K562 (cell line): ENCODE measurements at regions not wholly inside any gene's neighbourhood (a gene's known extent, or its start where the extent isn't known, plus 50 kb on each side); places are given as distances from the start of the nearest gene placed in this dataset.

Source experiments
- CEBPB ChIP-seq: fragments of 450-650 bp; IDR thresholded peaks from 2 replicates; pipeline ENCODE4 v1.6.1; 2016; ENCODE audit warnings: missing genetic modification characterization, missing compliant biosample characterization
- CREM ChIP-seq: IDR thresholded peaks from 2 replicates; pipeline ENCODE4 v1.6.1; 2014; ENCODE audit warnings: antibody characterized with exemption, low read depth
- ELF1 ChIP-seq: fragments of 200-800 bp; sonication (Bioruptor generic); IDR thresholded peaks from 2 replicates; pipeline ENCODE4 v1.6.1; 2016; ENCODE audit warnings: missing genetic modification characterization, missing compliant biosample characterization
- FOXK2 ChIP-seq, 2 experiments: fragments of 450-650 bp; IDR thresholded peaks in 1 of 2; conservative IDR thresholded peaks in 1 of 2; 2 replicates each; pipeline ENCODE4 v1.6.1; 2016; ENCODE audit warnings: low read depth in 2 of 2, mild to moderate bottlenecking in 1 of 2
- GTF2E2 ChIP-seq: fragments of 200-800 bp; sonication (Bioruptor generic); IDR thresholded peaks from 2 replicates; pipeline ENCODE4 v1.6.1; 2016; ENCODE audit warnings: missing genetic modification characterization, missing compliant biosample characterization
- KDM4B ChIP-seq, 2 experiments: fragments of 450-650 bp in 1 of 2; sonication (generic) in 1 of 2; IDR thresholded peaks; 2 replicates each; pipeline ENCODE4 v1.6.1; 2016 to 2017; ENCODE audit warnings: borderline replicate concordance in 2 of 2, antibody characterized with exemption in 1 of 2, low read depth in 1 of 2, mild to moderate bottlenecking in 1 of 2
- MAZ ChIP-seq, 2 experiments: fragments of 450-650 bp in 1 of 2; sonication (generic) in 1 of 2; formaldehyde crosslinking; IDR thresholded peaks in 1 of 2; conservative IDR thresholded peaks in 1 of 2; 2 replicates each; pipeline versions ENCODE4 v1.4.0 to v1.5.0; 2020; ENCODE audit warnings: mild to moderate bottlenecking in 1 of 2, missing genetic modification reagents in 1 of 2
- MYC ChIP-seq, 2 experiments: fragments of 250-450 bp in 1 of 2; sonication (Bioruptor Pico) in 1 of 2; IDR thresholded peaks; 2 replicates each; pipeline versions ENCODE4 v1.5.1 to v1.6.1; 2012 to 2021; ENCODE audit warnings: low read depth in 2 of 2, borderline replicate concordance in 1 of 2, improper control_type of control experiment in 1 of 2, low read length in 1 of 2, mild to moderate bottlenecking in 1 of 2, moderate library complexity in 1 of 2
- PHF21A ChIP-seq: fragments of 450-650 bp; IDR thresholded peaks from 2 replicates; pipeline ENCODE4 v1.6.1; 2017; ENCODE audit warnings: low read depth, borderline replicate concordance
- SIN3A ChIP-seq, 2 experiments: fragments of 150-350 bp in 1 of 2; IDR thresholded peaks; 2 replicates each; pipeline ENCODE4 v1.6.1; 2011 to 2016; ENCODE audit warnings: borderline replicate concordance in 2 of 2, low read depth in 2 of 2, low read length in 2 of 2, mild to moderate bottlenecking in 2 of 2, moderate library complexity in 2 of 2; ENCODE audit not compliant: control insufficient read depth in 1 of 2
- SMARCC2 ChIP-seq: fragments of 450-650 bp; IDR thresholded peaks from 2 replicates; pipeline ENCODE4 v1.6.1; 2017; ENCODE audit warnings: antibody characterized with exemption, moderate library complexity, mild to moderate bottlenecking, low read depth
- TSC22D4 ChIP-seq: fragments of 450-650 bp; IDR thresholded peaks from 2 replicates; pipeline ENCODE4 v1.6.1; 2016; ENCODE audit warnings: missing genetic modification characterization, missing biosample characterization, control low read depth
- U2AF1 ChIP-seq: fragments of 200-400 bp; formaldehyde crosslinking; optimal IDR thresholded peaks from 2 replicates; pipeline ENCODE3; 2017; ENCODE audit warnings: mild to moderate bottlenecking, low read depth, low read length, moderate library complexity
- ZNF232 ChIP-seq: sonication (generic); formaldehyde crosslinking; IDR thresholded peaks from 2 replicates; pipeline ENCODE4 v1.8.0; 2022; ENCODE audit warnings: mild to moderate bottlenecking, missing genetic modification reagents
- TF ChIP-seq, protein P1 (sequence below): sonication (generic); formaldehyde crosslinking; IDR thresholded peaks from 2 replicates; pipeline ENCODE4 v1.8.1; 2023; ENCODE audit warnings: mild to moderate bottlenecking, missing genetic modification reagents
- TF ChIP-seq, protein P2 (sequence below): fragments of 450-650 bp; IDR thresholded peaks from 2 replicates; pipeline ENCODE4 v1.6.1; 2016; ENCODE audit warnings: mild to moderate bottlenecking
- TF ChIP-seq, protein P3 (sequence below): fragments of 250-450 bp; sonication (Bioruptor Pico); IDR thresholded peaks from 2 replicates; pipeline ENCODE4 v1.4.0; 2020
- TF ChIP-seq, protein P4 (sequence below): fragments of 250-450 bp; sonication (Bioruptor Pico); IDR thresholded peaks from 2 replicates; pipeline ENCODE4 v1.4.0; 2020; ENCODE audit warnings: mild to moderate bottlenecking

DNA sequence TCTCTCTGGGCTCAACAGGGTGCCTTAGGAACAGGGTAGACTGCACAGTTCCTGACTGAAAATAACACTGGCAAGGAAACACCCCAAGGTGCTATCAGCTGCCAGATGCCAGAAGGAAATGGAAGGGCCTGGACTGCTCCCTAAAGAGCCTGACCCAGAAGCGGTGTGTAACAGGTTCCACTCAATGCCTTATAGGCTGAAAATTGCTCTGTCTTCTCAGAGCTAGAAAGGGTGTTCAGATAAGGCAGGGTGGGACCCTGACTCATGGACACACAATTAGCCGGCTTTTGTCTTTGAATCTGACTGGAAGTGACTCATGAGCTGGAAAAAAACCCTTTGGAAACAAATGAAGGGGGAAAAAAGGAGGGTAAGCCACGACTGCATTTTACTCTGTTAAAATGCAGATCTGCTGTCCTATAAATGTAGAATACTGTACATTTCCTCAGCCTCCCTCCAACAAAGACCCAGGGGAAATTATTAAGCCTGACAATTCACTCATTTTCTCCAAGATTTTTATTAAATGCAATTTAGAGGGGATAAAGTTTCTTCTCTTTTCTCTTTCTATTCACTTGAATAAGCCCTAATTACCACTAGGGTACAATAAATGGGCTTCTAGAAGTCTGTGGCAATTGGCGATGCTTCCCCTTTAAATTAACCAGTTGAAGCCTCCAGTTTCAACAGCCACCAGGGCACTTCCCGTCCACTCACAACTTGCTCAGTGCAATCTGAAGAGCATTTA is 160.2 kb upstream of the TBL1XR1 start (continued):
- TF ChIP-seq, protein P1, sequence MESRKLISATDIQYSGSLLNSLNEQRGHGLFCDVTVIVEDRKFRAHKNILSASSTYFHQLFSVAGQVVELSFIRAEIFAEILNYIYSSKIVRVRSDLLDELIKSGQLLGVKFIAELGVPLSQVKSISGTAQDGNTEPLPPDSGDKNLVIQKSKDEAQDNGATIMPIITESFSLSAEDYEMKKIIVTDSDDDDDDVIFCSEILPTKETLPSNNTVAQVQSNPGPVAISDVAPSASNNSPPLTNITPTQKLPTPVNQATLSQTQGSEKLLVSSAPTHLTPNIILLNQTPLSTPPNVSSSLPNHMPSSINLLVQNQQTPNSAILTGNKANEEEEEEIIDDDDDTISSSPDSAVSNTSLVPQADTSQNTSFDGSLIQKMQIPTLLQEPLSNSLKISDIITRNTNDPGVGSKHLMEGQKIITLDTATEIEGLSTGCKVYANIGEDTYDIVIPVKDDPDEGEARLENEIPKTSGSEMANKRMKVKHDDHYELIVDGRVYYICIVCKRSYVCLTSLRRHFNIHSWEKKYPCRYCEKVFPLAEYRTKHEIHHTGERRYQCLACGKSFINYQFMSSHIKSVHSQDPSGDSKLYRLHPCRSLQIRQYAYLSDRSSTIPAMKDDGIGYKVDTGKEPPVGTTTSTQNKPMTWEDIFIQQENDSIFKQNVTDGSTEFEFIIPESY (CRISPR knock-in tag) = peak; percentile 66
- TF ChIP-seq U2AF1 (no peak), FOXK2 (conservative IDR thresholded peaks at IDR 0.05 in 1 of 2, IDR thresholded peaks at IDR 0.05 in 1 of 2; ENCODE audit: low read depth in 2 of 2) (peak in 1 of 2 experiments; percentile 39; a peak in 1 of 4 replicates), MYC (IDR thresholded peaks at IDR 0.05; ENCODE audit: low read depth, low read length) (no peak), MYC (CRISPR knock-in tag; IDR thresholded peaks at IDR 0.05; ENCODE audit: borderline replicate concordance, low read depth) (no peak), GTF2E2 (tag) (no peak; the same call in 1 of the 2 replicates), KDM4B (IDR thresholded peaks at IDR 0.05; ENCODE audit: borderline replicate concordance in 2 of 2, low read depth in 1 of 2) (peak in 1 of 2 experiments; percentile 44; a peak in 1 of 4 replicates), CREM (peak; percentile 50), SIN3A (IDR thresholded peaks at IDR 0.05; ENCODE audit: borderline replicate concordance in 2 of 2, control insufficient read depth in 1 of 2, low read depth in 2 of 2, low read length in 2 of 2) (no peak; a peak in 1 of 4 replicates), ELF1 (tag) (peak; percentile 55; the same call in 1 of the 2 replicates), TSC22D4 (tag) (no peak), CEBPB (no peak; the same call in 1 of the 2 replicates), PHF21A (peak; percentile 92), ZNF232 (CRISPR knock-in tag) (no peak), MAZ (CRISPR knock-in tag; conservative IDR thresholded peaks at IDR 0.05 in 1 of 2, IDR thresholded peaks at IDR 0.05 in 1 of 2) (peak; percentile 11 to 53; a peak in 2 of 4 replicates), SMARCC2 (peak; percentile 83)
- TF ChIP-seq, protein P2, sequence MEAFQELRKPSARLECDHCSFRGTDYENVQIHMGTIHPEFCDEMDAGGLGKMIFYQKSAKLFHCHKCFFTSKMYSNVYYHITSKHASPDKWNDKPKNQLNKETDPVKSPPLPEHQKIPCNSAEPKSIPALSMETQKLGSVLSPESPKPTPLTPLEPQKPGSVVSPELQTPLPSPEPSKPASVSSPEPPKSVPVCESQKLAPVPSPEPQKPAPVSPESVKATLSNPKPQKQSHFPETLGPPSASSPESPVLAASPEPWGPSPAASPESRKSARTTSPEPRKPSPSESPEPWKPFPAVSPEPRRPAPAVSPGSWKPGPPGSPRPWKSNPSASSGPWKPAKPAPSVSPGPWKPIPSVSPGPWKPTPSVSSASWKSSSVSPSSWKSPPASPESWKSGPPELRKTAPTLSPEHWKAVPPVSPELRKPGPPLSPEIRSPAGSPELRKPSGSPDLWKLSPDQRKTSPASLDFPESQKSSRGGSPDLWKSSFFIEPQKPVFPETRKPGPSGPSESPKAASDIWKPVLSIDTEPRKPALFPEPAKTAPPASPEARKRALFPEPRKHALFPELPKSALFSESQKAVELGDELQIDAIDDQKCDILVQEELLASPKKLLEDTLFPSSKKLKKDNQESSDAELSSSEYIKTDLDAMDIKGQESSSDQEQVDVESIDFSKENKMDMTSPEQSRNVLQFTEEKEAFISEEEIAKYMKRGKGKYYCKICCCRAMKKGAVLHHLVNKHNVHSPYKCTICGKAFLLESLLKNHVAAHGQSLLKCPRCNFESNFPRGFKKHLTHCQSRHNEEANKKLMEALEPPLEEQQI = peak; percentile 72; the same call in 1 of the 2 replicates
- TF ChIP-seq, protein P3, sequence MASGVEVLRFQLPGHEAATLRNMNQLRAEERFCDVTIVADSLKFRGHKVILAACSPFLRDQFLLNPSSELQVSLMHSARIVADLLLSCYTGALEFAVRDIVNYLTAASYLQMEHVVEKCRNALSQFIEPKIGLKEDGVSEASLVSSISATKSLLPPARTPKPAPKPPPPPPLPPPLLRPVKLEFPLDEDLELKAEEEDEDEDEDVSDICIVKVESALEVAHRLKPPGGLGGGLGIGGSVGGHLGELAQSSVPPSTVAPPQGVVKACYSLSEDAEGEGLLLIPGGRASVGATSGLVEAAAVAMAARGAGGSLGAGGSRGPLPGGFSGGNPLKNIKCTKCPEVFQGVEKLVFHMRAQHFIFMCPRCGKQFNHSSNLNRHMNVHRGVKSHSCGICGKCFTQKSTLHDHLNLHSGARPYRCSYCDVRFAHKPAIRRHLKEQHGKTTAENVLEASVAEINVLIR (CRISPR knock-in tag) = no peak
- TF ChIP-seq, protein P4, sequence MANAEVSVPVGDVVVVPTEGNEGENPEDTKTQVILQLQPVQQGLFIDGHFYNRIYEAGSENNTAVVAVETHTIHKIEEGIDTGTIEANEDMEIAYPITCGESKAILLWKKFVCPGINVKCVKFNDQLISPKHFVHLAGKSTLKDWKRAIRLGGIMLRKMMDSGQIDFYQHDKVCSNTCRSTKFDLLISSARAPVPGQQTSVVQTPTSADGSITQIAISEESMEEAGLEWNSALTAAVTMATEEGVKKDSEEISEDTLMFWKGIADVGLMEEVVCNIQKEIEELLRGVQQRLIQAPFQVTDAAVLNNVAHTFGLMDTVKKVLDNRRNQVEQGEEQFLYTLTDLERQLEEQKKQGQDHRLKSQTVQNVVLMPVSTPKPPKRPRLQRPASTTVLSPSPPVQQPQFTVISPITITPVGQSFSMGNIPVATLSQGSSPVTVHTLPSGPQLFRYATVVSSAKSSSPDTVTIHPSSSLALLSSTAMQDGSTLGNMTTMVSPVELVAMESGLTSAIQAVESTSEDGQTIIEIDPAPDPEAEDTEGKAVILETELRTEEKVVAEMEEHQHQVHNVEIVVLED (CRISPR knock-in tag) = no peak
